Activated CD4-positive, alpha-beta T cell treated with anti-CD3 and anti-CD28 coated beads, Interleukin-2, Interleukin-4, amounts not matched to agents 100 ng/mL and 50 ng/mL, durations not matched to agents 16 hours and 8 hours (primary cell): ENCODE measurements at regions not wholly inside any gene's neighbourhood (a gene's known extent, or its start where the extent isn't known, plus 50 kb on each side); places are given as distances from the start of the nearest gene placed in this dataset.
"Not testable (repeated sequence)": the region's sequence is repeated elsewhere in the genome, so short reads cannot be mapped to it uniquely, and the experiment has no call there.

ENCODE experiments used
- DNase-seq: peaks from one replicate; pipeline ENCODE4 v3.0.0-alpha.2; 2020; ENCODE audit warnings: low spot score

GRCh38 chr1:228611707-228612106, 123.6 kb upstream of the RHOU start:
- not testable (repeated sequence) for DNase-seq

GRCh38 chr1:228622002-228622716, 113.1 kb upstream of the RHOU start:
- DNase-seq, result not testable (repeated sequence)

- DNase-seq, result not testable (repeated sequence)
Measured at GRCh38 chr1:228626481-228626880, 108.8 kb upstream of the RHOU start.

- DNase-seq, result peak; percentile 28
Measured at GRCh38 chr1:228632858-228633257, 102.4 kb upstream of the RHOU start.

GRCh38 chr1:228635304-228635703, 100.0 kb upstream of the RHOU start:
- peak; percentile 65 for DNase-seq

GRCh38 chr1:228637529-228637928, 97.8 kb upstream of the RHOU start:
- peak; percentile 50 for DNase-seq

GRCh38 chr1:228646717-228647522, 88.4 kb upstream of the RHOU start:
- peak; percentile 60 for DNase-seq

GRCh38 chr1:228647523-228648444, 87.5 kb upstream of the RHOU start:
- peak; percentile 49 for DNase-seq

- no peak for DNase-seq
Measured at GRCh38 chr1:228648647-228649383, 86.5 kb upstream of the RHOU start.

- no peak for DNase-seq
Measured at GRCh38 chr1:228650141-228650540, 85.1 kb upstream of the RHOU start.

GRCh38 chr1:228650946-228651345, 84.3 kb upstream of the RHOU start:
- no peak for DNase-seq

GRCh38 chr1:228652116-228652515, 83.2 kb upstream of the RHOU start:
- no peak for DNase-seq

GRCh38 chr1:228653057-228653456, 82.2 kb upstream of the RHOU start:
- not testable (repeated sequence) for DNase-seq

- no peak for DNase-seq
Measured at GRCh38 chr1:228653748-228654147, 81.5 kb upstream of the RHOU start.

GRCh38 chr1:228655796-228656394, 79.4 kb upstream of the RHOU start:
- no peak for DNase-seq

GRCh38 chr1:228662007-228662689, 73.1 kb upstream of the RHOU start:
- not testable (repeated sequence) for DNase-seq

- DNase-seq, result peak; percentile 79
Measured at GRCh38 chr1:228664399-228664914, 70.8 kb upstream of the RHOU start.

GRCh38 chr1:228666686-228667623, 68.3 kb upstream of the RHOU start:
- DNase-seq, result no peak
